NCI-H2196 (cell line): ENCODE measurements at regions not wholly inside any gene's neighbourhood (a gene's known extent, or its start where the extent isn't known, plus 50 kb on each side); places are given as distances from the start of the nearest gene placed in this dataset.
"Not testable (repeated sequence)": the region's sequence is repeated elsewhere in the genome, so short reads cannot be mapped to it uniquely, and the experiment has no call there.

ENCODE experiments used
- DNase-seq: peaks from one replicate; lab custom pipeline; 2025; ENCODE audit not compliant: unreplicated experiment; lab: John Stamatoyannopoulos, UW

- no peak for DNase-seq
These were observed 228.6 kb upstream of the JARID2 start for GRCh38 chr6:15017261-15017660.

GRCh38 chr6:15017803-15018202 lies 228.1 kb upstream of the JARID2 start:
- no peak for DNase-seq

- DNase-seq = no peak
These were observed 225.6 kb upstream of the JARID2 start for GRCh38 chr6:15020119-15020770.

GRCh38 chr6:15021074-15021473 lies 224.8 kb upstream of the JARID2 start:
- no peak for DNase-seq

GRCh38 chr6:15023018-15023417 lies 222.9 kb upstream of the JARID2 start:
- not testable (repeated sequence) for DNase-seq

GRCh38 chr6:15023448-15023847 lies 222.4 kb upstream of the JARID2 start:
- DNase-seq = no peak

GRCh38 chr6:15025446-15025845 lies 220.4 kb upstream of the JARID2 start:
- DNase-seq = no peak

- peak; percentile 90 for DNase-seq
These were observed 219.0 kb upstream of the JARID2 start for GRCh38 chr6:15026832-15027231.

GRCh38 chr6:15027472-15027871 lies 218.4 kb upstream of the JARID2 start:
- DNase-seq = no peak

GRCh38 chr6:15032015-15032414 lies 213.9 kb upstream of the JARID2 start:
- no peak for DNase-seq

GRCh38 chr6:15033850-15034203 lies 212.0 kb upstream of the JARID2 start:
- DNase-seq = no peak

GRCh38 chr6:15036690-15037245 lies 209.1 kb upstream of the JARID2 start:
- DNase-seq = peak; percentile 11

GRCh38 chr6:15037253-15037652 lies 208.6 kb upstream of the JARID2 start:
- no peak for DNase-seq

GRCh38 chr6:15038013-15038791 lies 207.7 kb upstream of the JARID2 start:
- no peak for DNase-seq

- DNase-seq = no peak
These were observed 206.7 kb upstream of the JARID2 start for GRCh38 chr6:15039136-15039535.

- DNase-seq = no peak
These were observed 202.9 kb upstream of the JARID2 start for GRCh38 chr6:15042938-15043337.

GRCh38 chr6:15044146-15044882 lies 201.6 kb upstream of the JARID2 start:
- no peak for DNase-seq

GRCh38 chr6:15044948-15045347 lies 200.9 kb upstream of the JARID2 start:
- no peak for DNase-seq

- no peak for DNase-seq
These were observed 199.1 kb upstream of the JARID2 start for GRCh38 chr6:15046751-15047150.

GRCh38 chr6:15048367-15048766 lies 197.5 kb upstream of the JARID2 start:
- no peak for DNase-seq

GRCh38 chr6:15058200-15059061 lies 187.4 kb upstream of the JARID2 start:
- DNase-seq = no peak
